Spleen (tissue), 11 donors: ENCODE measurements at regions not wholly inside any gene's neighbourhood (a gene's known extent, or its start where the extent isn't known, plus 50 kb on each side); places are given as distances from the start of the nearest gene placed in this dataset.

Experiments
- DNase-seq: peaks from one replicate; pipeline ENCODE4 v3.0.0-alpha.2; 2020
- H3K27ac ChIP-seq, 8 donors: fragments of 200-600 bp; sonication (generic) in 7 of 8; 1 replicate in 4 of 8; 2 replicates in 4 of 8; pipeline versions ENCODE4 v1.5.0 to v1.8.0; 2016 to 2021; ENCODE audit warnings: inconsistent platforms in 4 of 8, mild to moderate bottlenecking in 4 of 8, moderate library complexity in 1 of 8
- H3K27me3 ChIP-seq, 7 donors: fragments of 200-600 bp; sonication (generic) in 6 of 7; replicated peaks in 1 of 7; 1 replicate in 4 of 7; 2 replicates in 3 of 7; pipeline versions ENCODE4 v1.5.0 to v1.8.0; 2016 to 2021; ENCODE audit warnings: inconsistent platforms in 3 of 7, mild to moderate bottlenecking in 1 of 7
- H3K36me3 ChIP-seq, 6 donors: fragments of 200-600 bp; sonication (generic) in 5 of 6; 1 replicate in 4 of 6; 2 replicates in 2 of 6; pipeline versions ENCODE4 v1.5.0 to v1.8.0; 2016 to 2021; ENCODE audit warnings: inconsistent platforms in 2 of 6
- H3K4me1 ChIP-seq, 6 donors: fragments of 200-600 bp; sonication (generic) in 5 of 6; 1 replicate in 3 of 6; 2 replicates in 3 of 6; pipeline versions ENCODE4 v1.5.0 to v1.8.0; 2016 to 2021; ENCODE audit warnings: inconsistent platforms in 3 of 6
- H3K4me3 ChIP-seq, 8 donors: fragments of 200-600 bp; sonication (generic) in 7 of 8; 1 replicate in 4 of 8; 2 replicates in 4 of 8; pipeline versions ENCODE4 v1.5.0 to v1.8.0; 2016 to 2021; ENCODE audit warnings: inconsistent platforms in 4 of 8, mild to moderate bottlenecking in 4 of 8, moderate library complexity in 2 of 8
- H3K9me3 ChIP-seq, 8 donors: fragments of 200-600 bp; sonication (generic) in 7 of 8; 1 replicate in 4 of 8; 2 replicates in 4 of 8; pipeline versions ENCODE4 v1.5.0 to v1.8.0; 2016 to 2021; ENCODE audit warnings: inconsistent platforms in 4 of 8
- POLR2A ChIP-seq, 3 donors: fragments of 450-650 bp; IDR thresholded peaks; one replicate each; pipeline ENCODE4 v1.5.1; 2017; ENCODE audit warnings: antibody characterized with exemption in 3 of 3, mild to moderate bottlenecking in 1 of 3
- POLR2AphosphoS5 ChIP-seq, 3 donors: sonication (generic); formaldehyde crosslinking; IDR thresholded peaks; one replicate each; pipeline ENCODE4 v1.5.1; 2017; ENCODE audit warnings: antibody characterized with exemption in 3 of 3
- WGBS, 5 donors: extraction: QIAGEN DNeasy Blood & Tissue Kit in 3 of 5; methylation state at CpG; one replicate each; pipeline versions ENCODE4 v1.1.5 to v1.1.7; 2013 to 2018; 5-methylcytosine and 5-hydroxymethylcytosine counted together
- intact Hi-C: fragments of 100-400 bp; cut with DNase I; formaldehyde crosslinking; loops from one replicate; pipeline ENCODE4 v1.15.0; 2023; ENCODE audit warnings: low total_unique reads
- TF ChIP-seq, protein P1 (sequence below), 11 experiments: fragments of 200-600 bp in 7 of 11; fragments of 450-650 bp in 4 of 11; sonication (generic) in 4 of 11; IDR thresholded peaks in 8 of 11; conservative IDR thresholded peaks in 3 of 11; 1 replicate in 7 of 11; 2 replicates in 4 of 11; pipeline versions ENCODE4 v1.4.0 to v1.8.0; 2016 to 2021; ENCODE audit warnings: antibody characterized with exemption in 11 of 11, inconsistent platforms in 4 of 11, mild to moderate bottlenecking in 1 of 11
- donor health status: healthy with polysubstance abuse.
- donor health status: DM: no; HTN: no; CAD: no; lungs with moderate emphysema.
- donor health status: DM: no; HTN: no; CAD: no.
- donor health status: Bipolar disorder and iron deficiency.
- donor health status: healthy.
- donor health status: DM: no; HTN: no; CAD: no.
- donor health status: DM: yes; HTN: yes; CAD: no.

DNA sequence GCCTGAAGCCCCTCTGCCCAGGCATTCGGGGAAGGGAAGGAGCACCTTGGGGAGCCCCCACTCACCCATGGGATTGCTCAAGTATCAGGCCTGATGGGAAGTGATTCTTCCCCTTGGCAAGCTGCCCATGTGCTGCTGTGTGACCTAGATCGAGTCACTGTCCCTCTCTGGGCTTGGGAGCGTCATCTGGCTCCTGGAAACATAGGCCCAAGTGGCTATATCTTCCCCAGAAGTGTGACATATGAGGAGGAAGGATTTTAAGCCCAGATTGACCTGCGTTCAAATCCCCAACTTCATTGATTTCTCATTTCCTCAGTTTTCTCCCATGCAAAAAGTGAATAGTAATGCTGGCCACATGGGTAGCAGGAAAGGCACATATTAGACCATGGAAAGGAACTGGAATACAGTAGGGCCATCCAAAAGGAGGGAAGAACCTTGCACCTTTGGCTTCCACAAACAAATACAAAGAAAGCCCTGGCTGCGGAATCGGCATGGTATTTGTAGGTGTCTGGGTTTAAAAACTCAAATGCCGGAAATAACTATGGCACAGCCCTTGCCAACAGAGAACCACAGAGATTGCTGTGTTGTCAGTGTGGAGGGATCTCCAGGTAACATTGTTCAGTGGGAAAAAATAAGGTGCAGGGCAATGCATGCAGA is 169.5 kb upstream of the ZMIZ1 start:
- H3K36me3 ChIP-seq: no peaks in the 10 kb centered on the region
- WGBS, 5 donors: 74 to 92% (median 85%) methylated on average over 6 to 7 of the region's 7 CpGs
- H3K27me3 ChIP-seq: no peaks in the 10 kb centered on the region
- H3K27ac ChIP-seq: no peak overlapping the region
- no peak for DNase-seq
- peaks cover 0 to 10% (median 0%) of the 10 kb centered on the region in 8 donors for H3K9me3 ChIP-seq
- no peaks in the 10 kb centered on the region for H3K4me1 ChIP-seq
- intact Hi-C loops: no loop called here
- TF ChIP-seq POLR2A (IDR thresholded peaks at IDR 0.05): no peak
- TF ChIP-seq, protein P1, sequence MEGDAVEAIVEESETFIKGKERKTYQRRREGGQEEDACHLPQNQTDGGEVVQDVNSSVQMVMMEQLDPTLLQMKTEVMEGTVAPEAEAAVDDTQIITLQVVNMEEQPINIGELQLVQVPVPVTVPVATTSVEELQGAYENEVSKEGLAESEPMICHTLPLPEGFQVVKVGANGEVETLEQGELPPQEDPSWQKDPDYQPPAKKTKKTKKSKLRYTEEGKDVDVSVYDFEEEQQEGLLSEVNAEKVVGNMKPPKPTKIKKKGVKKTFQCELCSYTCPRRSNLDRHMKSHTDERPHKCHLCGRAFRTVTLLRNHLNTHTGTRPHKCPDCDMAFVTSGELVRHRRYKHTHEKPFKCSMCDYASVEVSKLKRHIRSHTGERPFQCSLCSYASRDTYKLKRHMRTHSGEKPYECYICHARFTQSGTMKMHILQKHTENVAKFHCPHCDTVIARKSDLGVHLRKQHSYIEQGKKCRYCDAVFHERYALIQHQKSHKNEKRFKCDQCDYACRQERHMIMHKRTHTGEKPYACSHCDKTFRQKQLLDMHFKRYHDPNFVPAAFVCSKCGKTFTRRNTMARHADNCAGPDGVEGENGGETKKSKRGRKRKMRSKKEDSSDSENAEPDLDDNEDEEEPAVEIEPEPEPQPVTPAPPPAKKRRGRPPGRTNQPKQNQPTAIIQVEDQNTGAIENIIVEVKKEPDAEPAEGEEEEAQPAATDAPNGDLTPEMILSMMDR (IDR thresholded peaks at IDR 0.05 in 8 of 11, conservative IDR thresholded peaks at IDR 0.05 in 3 of 11): no peak
- no peak for TF ChIP-seq POLR2AphosphoS5 (IDR thresholded peaks at IDR 0.05)
- no peak overlapping the region for H3K4me3 ChIP-seq

DNA sequence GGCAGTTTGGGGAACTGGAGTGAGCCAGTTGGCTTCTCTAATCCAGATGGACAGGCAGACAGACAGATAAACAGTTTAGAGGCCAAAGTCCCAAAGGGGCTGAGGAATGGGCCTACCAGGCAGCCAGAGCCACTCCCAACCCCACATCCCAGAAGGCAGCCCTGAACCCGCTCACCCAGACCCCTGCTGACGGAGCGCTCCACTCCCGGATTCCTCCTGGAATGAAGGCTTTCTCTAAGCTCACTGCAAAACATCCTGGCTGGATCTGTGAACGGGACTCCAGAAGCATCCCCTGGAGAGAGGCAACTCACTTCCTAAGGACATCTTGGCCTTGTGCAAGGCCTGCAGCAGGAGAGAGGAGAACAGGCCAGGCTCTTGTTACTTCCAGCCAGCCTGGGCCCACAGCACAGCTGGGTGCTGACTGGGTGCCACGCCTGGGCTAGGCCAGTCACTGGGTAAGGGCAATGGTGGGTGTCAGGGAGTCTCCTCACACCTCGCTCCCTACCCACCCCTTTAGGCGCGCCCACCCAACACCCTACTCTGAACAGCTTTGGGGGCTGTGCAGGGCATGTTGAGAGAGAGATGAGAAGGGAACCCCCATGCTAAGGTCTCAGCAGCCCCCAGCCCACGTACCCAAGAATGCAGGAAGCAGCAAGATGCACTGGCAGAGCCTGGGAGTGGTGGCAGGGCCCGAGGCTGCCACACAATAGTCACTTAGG is 168.6 kb upstream of the ZMIZ1 start:
- intact Hi-C loops: no loop called here
- no peaks in the 10 kb centered on the region for H3K4me1 ChIP-seq
- no peaks in the 10 kb centered on the region for H3K27me3 ChIP-seq
- H3K9me3 ChIP-seq: peaks cover 0 to 10% (median 0%) of the 10 kb centered on the region in 8 donors
- no peak overlapping the region for H3K4me3 ChIP-seq
- peak overlapping the region in 1 of 8 donors; percentile 15 for H3K27ac ChIP-seq
- H3K36me3 ChIP-seq: no peaks in the 10 kb centered on the region
- DNase-seq: peak; percentile 63
- peak in 1 of 3 donors; percentile 33 for TF ChIP-seq POLR2AphosphoS5 (IDR thresholded peaks at IDR 0.05)
- TF ChIP-seq, protein P1 (IDR thresholded peaks at IDR 0.05 in 8 of 11, conservative IDR thresholded peaks at IDR 0.05 in 3 of 11): no peak
- WGBS, 5 donors: 65 to 90% (median 86%) methylated on average over 7 to 11 of the region's 11 CpGs

DNA sequence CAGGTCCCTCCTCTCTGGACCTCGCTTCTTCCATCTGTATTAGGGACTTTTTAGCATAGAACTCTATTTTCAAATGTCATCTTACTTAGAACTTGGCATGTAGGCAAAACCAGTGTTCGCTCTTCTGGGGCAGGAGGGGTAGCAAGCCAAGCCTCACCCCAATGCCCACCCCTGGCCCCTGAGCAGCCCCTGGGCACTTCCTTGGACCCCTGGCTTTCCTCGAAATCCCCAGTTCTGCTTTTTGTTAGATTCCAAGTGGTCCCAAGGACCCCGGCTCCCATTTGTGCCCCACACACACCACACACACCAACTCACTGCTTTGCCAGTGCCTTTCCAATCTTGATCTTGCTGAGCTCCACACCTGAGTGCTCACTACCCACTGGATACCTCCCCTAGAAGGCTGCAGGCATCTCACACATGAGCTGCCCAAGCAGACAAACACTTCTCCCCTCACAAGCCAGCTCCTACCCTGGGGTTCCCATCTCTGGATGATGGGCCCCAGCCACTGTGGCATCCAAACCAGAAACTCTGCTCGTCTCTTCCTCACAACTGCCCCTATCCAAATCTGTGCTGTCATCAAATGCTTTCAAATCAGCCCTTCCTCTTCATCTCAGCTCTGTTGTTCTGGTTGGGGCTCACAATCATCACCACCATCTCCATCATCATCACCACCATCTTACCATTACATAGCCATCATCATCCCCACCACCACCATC is 167.9 kb upstream of the ZMIZ1 start:
- Histone ChIP-seq H3K4me3 (no peak overlapping the region), H3K27me3 (no peaks in the 10 kb centered on the region), H3K36me3 (no peaks in the 10 kb centered on the region), H3K27ac (no peak overlapping the region), H3K4me1 (no peaks in the 10 kb centered on the region), H3K9me3 (peaks cover 0 to 10% (median 0%) of the 10 kb centered on the region in 8 donors)
- DNase-seq: no peak
- intact Hi-C loops: no loop called here
- no peak for TF ChIP-seq POLR2A (IDR thresholded peaks at IDR 0.05)
- no peak for TF ChIP-seq POLR2AphosphoS5 (IDR thresholded peaks at IDR 0.05)
- TF ChIP-seq, protein P1 (IDR thresholded peaks at IDR 0.05 in 8 of 11, conservative IDR thresholded peaks at IDR 0.05 in 3 of 11): no peak
- 83 to 96% (median 88%) methylated on average over 5 of the region's 5 CpGs for WGBS, 5 donors

DNA sequence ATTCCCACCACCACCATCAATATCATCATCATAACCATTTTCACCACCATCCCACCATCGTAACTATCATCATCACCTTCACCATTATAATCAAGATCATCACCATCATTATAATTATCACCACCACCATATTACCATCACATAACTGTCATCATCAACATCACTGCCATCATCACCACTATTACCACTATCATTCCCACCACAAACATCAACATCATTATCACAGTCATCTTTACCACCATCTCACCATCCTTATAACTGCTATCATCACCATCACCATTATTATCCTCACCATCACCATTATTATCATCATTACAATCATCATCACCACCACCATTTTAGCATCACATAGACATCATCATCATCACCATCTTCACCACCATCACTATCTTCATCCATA is 167.1 kb upstream of the ZMIZ1 start:
- 82 to 100% (median 95%) methylated on average over 1 of the region's 1 CpG for WGBS, 5 donors
- Histone ChIP-seq H3K36me3 (no peaks in the 10 kb centered on the region), H3K4me1 (no peaks in the 10 kb centered on the region), H3K27ac (no peak overlapping the region), H3K27me3 (no peaks in the 10 kb centered on the region), H3K9me3 (peaks cover 0 to 10% (median 0%) of the 10 kb centered on the region in 8 donors), H3K4me3 (no peak overlapping the region)
- TF ChIP-seq POLR2A (IDR thresholded peaks at IDR 0.05): no peak
- TF ChIP-seq, protein P1 (IDR thresholded peaks at IDR 0.05 in 8 of 11, conservative IDR thresholded peaks at IDR 0.05 in 3 of 11): no peak
- no peak for TF ChIP-seq POLR2AphosphoS5 (IDR thresholded peaks at IDR 0.05)
- intact Hi-C loops: no loop called here
- no peak for DNase-seq
